WTC11 (cell line): ENCODE measurements at regions not wholly inside any gene's neighbourhood (a gene's known extent, or its start where the extent isn't known, plus 50 kb on each side); places are given as distances from the start of the nearest gene placed in this dataset.

ENCODE experiments used
- ATAC-seq: fragments of 200-7000 bp; cut with Tn5 transposase; 2 replicates; pipeline ENCODE4 v1.10.0; 2021; ENCODE audit warnings: mild to moderate bottlenecking, moderate library complexity
- CTCF ChIA-PET: fragments of 300-600 bp; sonication (Branson Sonifier 250); formaldehyde crosslinking; loops from one replicate; lab custom pipeline; 2021; ENCODE audit warnings: antibody characterized with exemption; lab: Charles Lee
- POLR2A ChIA-PET: fragments of 350-600 bp; sonication (Branson Sonifier 250); formaldehyde crosslinking; loops from one replicate; lab custom pipeline; 2021; ENCODE audit warnings: antibody characterized with exemption; lab: Charles Lee
- DNase-seq: peaks from one replicate; pipeline ENCODE4 v3.0.0; 2021; ENCODE audit warnings: low spot score
- H3K27ac Mint-ChIP-seq: 2 replicates; pipeline ENCODE4 v1.8.0; 2021; ENCODE audit warnings: mixed read lengths
- H3K27me3 Mint-ChIP-seq: 2 replicates; pipeline ENCODE4 v1.8.0; 2021; ENCODE audit warnings: low read depth, mild to moderate bottlenecking, moderate library complexity, mixed read lengths
- H3K36me3 Mint-ChIP-seq: 2 replicates; pipeline ENCODE4 v1.8.0; 2021; ENCODE audit warnings: mixed read lengths
- H3K4me1 Mint-ChIP-seq: 2 replicates; pipeline ENCODE4 v1.8.0; 2022; ENCODE audit warnings: mixed read lengths
- H3K4me3 Mint-ChIP-seq: 2 replicates; pipeline ENCODE4 v1.8.0; 2021; ENCODE audit warnings: mild to moderate bottlenecking, moderate library complexity, mixed read lengths
- H3K9me3 Mint-ChIP-seq: 2 replicates; pipeline ENCODE4 v1.8.0; 2021; ENCODE audit warnings: mixed read lengths
- CDX4 ChIP-seq: fragments of 250-450 bp; sonication (Bioruptor Pico); IDR thresholded peaks from 2 replicates; pipeline ENCODE4 v1.9.0; 2021; ENCODE audit warnings: moderate library complexity, mild to moderate bottlenecking, inconsistent platforms, borderline replicate concordance
- CREM ChIP-seq: sonication (generic); formaldehyde crosslinking; IDR thresholded peaks from 2 replicates; pipeline ENCODE4 v1.8.1; 2022; ENCODE audit warnings: mild to moderate bottlenecking, missing genetic modification reagents, moderate library complexity
- E2F1 ChIP-seq: sonication (generic); formaldehyde crosslinking; IDR thresholded peaks from 2 replicates; pipeline ENCODE4 v1.8.0; 2022; ENCODE audit warnings: mild to moderate bottlenecking, missing genetic modification reagents
- FOXJ3 ChIP-seq: sonication (generic); formaldehyde crosslinking; IDR thresholded peaks from 2 replicates; pipeline ENCODE4 v1.9.0; 2021; ENCODE audit warnings: missing genetic modification reagents, mild to moderate bottlenecking, borderline replicate concordance
- GRHL2 ChIP-seq: fragments of 250-450 bp; sonication (Bioruptor Pico); IDR thresholded peaks from 2 replicates; pipeline ENCODE4 v1.8.0; 2022; ENCODE audit warnings: mild to moderate bottlenecking, moderate library complexity; ENCODE audit not compliant: insufficient replicate concordance, severe bottlenecking
- MXD4 ChIP-seq: fragments of 250-450 bp; sonication (Bioruptor Pico); IDR thresholded peaks from 2 replicates; pipeline ENCODE4 v1.8.0; 2021; ENCODE audit warnings: mild to moderate bottlenecking, moderate library complexity, borderline replicate concordance
- NR1H2 ChIP-seq: sonication (generic); formaldehyde crosslinking; IDR thresholded peaks from 2 replicates; pipeline ENCODE4 v1.9.0; 2021; ENCODE audit warnings: mild to moderate bottlenecking, moderate library complexity, missing genetic modification reagents
- SMAD3 ChIP-seq: sonication (generic); formaldehyde crosslinking; IDR thresholded peaks from 2 replicates; pipeline ENCODE4 v1.8.0; 2022; ENCODE audit warnings: missing genetic modification reagents, mild to moderate bottlenecking, borderline replicate concordance
- TEAD4 ChIP-seq: sonication (generic); formaldehyde crosslinking; IDR thresholded peaks from 2 replicates; pipeline ENCODE4 v1.8.0; 2022; ENCODE audit warnings: mild to moderate bottlenecking, missing genetic modification reagents
- TP53 ChIP-seq: sonication (generic); formaldehyde crosslinking; IDR thresholded peaks from 2 replicates; pipeline ENCODE4 v1.8.1; 2023; ENCODE audit warnings: mild to moderate bottlenecking, missing genetic modification reagents
- ZNF121 ChIP-seq: sonication (generic); formaldehyde crosslinking; IDR thresholded peaks from 2 replicates; pipeline ENCODE4 v1.8.0; 2023; ENCODE audit warnings: missing genetic modification reagents
- ZNF281 ChIP-seq: sonication (generic); formaldehyde crosslinking; IDR thresholded peaks from 2 replicates; pipeline ENCODE4 v1.8.0; 2023; ENCODE audit warnings: mild to moderate bottlenecking, missing genetic modification reagents
- ZNF423 ChIP-seq: fragments of 250-450 bp; sonication (Bioruptor Pico); IDR thresholded peaks from 2 replicates; pipeline ENCODE4 v2.1.2; 2022; ENCODE audit warnings: mild to moderate bottlenecking, moderate library complexity
- ZNF425 ChIP-seq: fragments of 250-450 bp; sonication (Bioruptor Pico); conservative IDR thresholded peaks from 2 replicates; pipeline ENCODE4 v1.9.0; 2021; ENCODE audit warnings: mild to moderate bottlenecking
- ZSCAN18 ChIP-seq: fragments of 250-450 bp; sonication (Bioruptor Pico); IDR thresholded peaks from 2 replicates; pipeline ENCODE4 v2.1.2; 2022; ENCODE audit warnings: mild to moderate bottlenecking, moderate library complexity

GRCh38 chr6:74626288-74626687 lies 579.6 kb downstream of the COL12A1 start (continued):
- TF ChIP-seq ZNF281 (CRISPR knock-in tag) (no peak), FOXJ3 (CRISPR knock-in tag) (no peak)

GRCh38 chr6:74623027-74623426 lies 582.8 kb downstream of the COL12A1 start:
- no peak for TF ChIP-seq TP53 (CRISPR knock-in tag)
- no peak for TF ChIP-seq NR1H2
- no peak for TF ChIP-seq MXD4 (CRISPR knock-in tag)
- no peak for TF ChIP-seq ZSCAN18 (CRISPR knock-in tag)
- no peak for TF ChIP-seq CDX4 (CRISPR knock-in tag)
- no peak for TF ChIP-seq SMAD3 (CRISPR knock-in tag)
- TF ChIP-seq ZNF423 (CRISPR knock-in tag): no peak
- no peak for TF ChIP-seq CREM
- no peak for TF ChIP-seq ZNF121
- no peak for TF ChIP-seq E2F1 (CRISPR knock-in tag)
- TF ChIP-seq ZNF425: no peak
- no peak for TF ChIP-seq TEAD4 (CRISPR knock-in tag)
- ChIA-PET CTCF (no interaction called here), POLR2A (no interaction called here)
- Mint-ChIP-seq H3K4me1 (peaks cover 6% of the 10 kb centered on the region), H3K27ac (no peak overlapping the region), H3K4me3 (no peak overlapping the region), H3K9me3 (peaks cover 51% of the 10 kb centered on the region), H3K36me3 (peaks cover 24% of the 10 kb centered on the region), H3K27me3 (no peaks in the 10 kb centered on the region)
- DNase-seq: no peak
- no peak for ATAC-seq

GRCh38 chr6:74611220-74611619 lies 594.6 kb downstream of the COL12A1 start:
- CTCF ChIA-PET: no interaction called here
- Mint-ChIP-seq H3K9me3 (peaks cover under 1% of the 10 kb centered on the region), H3K27me3 (no peaks in the 10 kb centered on the region; the same call in 1 of the 2 replicates), H3K4me1 (0 out of 2 replicates have a peak, but pooled peaks cover 7% of the 10 kb centered on the region), H3K27ac (no peak overlapping the region), H3K36me3 (no peaks in the 10 kb centered on the region), H3K4me3 (no peak overlapping the region)
- TF ChIP-seq GRHL2: no peak
- no peak for DNase-seq
- POLR2A ChIA-PET: no interaction called here
- no peak for ATAC-seq
